Colon (tissue), 2 donors: ENCODE measurements at regions not wholly inside any gene's neighbourhood (a gene's known extent, or its start where the extent isn't known, plus 50 kb on each side); places are given as distances from the start of the nearest gene placed in this dataset.

ENCODE experiments used
- FAIRE-seq: peaks from 2 replicates; lab custom pipeline; 2012; peaks lifted over from hg19 to GRCh38; lab: Jason Lieb, UNC
- donor health status: control.
- donor health status: control.

DNA sequence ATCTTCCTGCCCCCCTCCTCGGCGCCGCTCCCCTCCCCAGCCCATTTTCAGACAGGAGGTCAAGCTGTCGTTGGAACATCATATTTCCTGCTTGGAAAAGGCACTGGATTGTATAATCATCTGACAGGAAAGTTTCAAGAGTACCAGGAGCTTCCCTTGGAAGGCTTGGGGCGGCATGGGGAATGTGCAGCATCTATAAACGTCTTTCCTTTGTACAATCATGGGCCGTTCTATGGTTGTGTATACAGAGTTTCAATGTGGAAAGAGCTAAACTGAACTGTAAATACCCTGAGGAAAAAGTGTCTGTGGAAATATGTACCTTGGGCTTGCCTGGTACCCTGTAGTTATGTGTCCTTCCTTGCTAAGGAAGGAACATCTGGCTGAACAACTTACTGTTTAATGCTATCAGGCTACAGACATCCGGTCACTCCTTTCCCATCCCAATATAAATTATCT lies 368.1 kb upstream of the ADGRL2 start:
- no peak for FAIRE-seq

DNA sequence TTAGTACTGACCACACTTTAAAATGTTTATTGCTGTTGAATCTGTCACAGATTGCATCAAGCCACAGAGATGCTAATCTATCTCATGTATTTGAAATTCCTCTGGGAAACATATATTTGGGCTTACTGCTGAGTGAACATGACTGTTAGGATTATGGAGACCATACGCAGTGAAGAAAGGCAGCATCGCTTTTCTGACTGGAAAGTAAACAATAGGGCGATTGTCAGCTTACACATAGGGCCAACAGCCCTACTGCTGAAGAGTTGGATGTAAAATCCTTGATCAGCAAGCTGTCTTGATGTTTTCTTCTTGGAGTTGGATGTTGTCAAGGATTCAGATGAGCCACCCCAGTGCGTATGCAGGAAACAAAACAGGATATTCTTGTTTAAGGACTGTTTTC lies 368.7 kb upstream of the ADGRL2 start:
- no peak for FAIRE-seq

DNA sequence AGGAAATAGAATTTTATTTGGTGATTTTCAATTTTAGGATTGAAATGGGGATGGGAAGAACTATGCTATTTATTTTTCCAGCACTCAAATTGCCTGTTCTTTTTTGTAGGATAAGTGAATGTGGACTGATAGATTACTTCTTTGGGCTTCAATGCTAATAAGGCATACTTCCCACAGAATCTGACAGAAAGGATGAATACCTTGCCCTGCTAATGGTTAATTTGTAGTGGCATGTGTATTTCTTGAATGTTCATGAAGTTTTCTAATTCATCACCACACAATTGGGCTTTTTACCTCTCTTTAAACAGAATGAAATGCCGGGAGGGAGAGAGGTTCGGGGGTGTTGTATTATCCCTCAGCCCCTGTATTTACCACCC lies 369.1 kb upstream of the ADGRL2 start:
- no peak for FAIRE-seq

DNA sequence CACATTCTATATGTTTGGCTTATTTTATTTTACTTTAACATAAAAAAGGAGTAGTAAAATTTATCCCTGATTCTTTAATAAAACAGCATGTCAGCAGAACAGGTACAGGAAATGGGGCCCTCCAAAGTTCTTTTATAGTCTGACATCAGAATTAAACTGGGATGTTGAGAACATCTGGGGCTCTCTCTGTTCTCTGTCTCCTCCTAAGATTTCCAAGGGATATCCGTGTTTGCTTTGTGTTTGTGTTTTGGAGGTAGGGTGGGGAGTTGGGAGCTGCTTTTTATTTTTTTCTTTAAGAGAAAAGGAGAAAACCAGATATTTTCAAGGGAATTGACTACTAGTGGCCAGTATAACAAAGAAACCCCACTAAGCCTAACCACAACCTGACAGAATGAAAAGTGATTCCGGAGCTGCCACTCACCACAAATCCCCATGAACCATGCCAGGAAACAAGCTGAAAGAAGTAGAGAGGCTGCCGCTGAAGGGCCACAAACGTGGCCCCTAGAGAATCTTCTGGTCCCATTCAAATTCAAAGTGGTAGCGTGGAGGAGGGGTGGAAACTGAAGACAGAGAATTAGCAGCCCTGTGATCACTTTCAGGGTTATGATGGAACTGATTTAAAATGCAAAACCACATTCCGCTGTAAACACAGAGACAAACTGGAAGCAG lies 369.6 kb upstream of the ADGRL2 start:
- no peak for FAIRE-seq

DNA sequence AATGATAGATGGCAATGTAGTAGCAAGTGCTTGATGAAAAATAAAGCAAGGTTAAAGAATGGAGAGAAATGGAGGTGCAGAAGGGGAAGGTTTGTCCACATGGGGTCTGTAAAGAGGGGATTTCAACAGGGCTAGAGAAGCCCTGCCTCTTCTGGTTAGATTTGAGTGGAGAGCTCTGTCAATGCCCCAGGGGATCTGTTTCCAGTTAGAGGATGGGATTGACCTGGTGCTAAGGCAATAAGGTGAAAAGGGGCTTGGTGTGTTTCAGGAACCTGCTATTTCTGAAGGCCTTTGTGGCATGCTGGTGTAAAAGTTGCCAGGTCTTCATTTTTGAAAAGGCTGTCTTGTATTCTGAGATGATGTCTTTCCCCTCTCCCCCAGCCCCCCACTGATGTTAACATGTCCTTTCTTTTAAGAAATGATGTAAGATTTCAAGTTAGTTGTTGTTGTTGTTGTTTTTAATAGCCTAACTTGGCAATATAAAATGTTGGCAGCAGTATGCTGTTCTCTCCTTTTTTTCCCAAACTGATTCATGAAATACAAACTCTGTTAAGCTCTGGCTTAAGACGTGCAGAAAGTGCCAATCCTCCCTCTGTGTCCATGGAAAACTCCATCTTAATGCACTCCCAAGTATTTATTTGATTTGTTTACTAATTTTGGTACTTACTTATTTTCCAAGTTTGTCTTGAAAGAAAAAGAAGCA lies 370.3 kb upstream of the ADGRL2 start:
- no peak for FAIRE-seq

DNA sequence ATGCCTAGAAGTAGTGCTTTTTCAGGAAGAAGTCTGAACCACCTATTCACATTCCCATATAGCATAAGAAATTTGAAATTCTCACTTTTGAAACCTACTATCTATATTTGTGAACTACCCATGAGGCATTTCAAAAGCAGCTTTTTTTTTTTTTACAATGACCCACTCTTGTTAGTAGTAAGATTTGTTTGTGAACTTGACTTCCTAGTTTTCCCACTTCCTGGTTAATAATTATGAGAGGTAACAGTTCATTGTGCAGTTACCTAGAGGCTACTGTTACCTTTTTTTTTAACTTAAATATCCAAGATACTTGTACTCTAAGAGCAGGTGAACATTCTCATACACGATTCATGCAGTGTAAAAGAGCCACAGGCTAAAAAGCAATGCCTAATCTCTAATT lies 371.7 kb upstream of the ADGRL2 start:
- FAIRE-seq: no peak

DNA sequence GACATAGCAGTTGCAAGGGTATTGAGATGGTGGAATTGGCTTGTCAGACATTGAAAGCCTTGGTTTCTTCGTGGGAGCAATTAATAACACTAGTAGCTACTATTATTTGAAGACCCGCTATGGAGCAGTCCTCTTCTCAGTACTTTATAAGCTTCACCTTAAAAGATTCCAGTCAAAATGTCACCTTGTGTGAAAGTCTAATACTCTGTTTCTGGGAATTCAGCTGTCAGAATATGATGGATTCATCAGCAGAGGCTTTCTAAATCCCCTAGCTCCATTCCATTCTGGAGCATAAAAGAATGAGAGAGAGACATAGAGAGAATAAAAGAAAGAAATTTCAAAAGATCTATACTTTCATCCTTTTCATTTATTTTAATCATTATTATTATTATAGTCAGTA lies 375.9 kb upstream of the ADGRL2 start:
- no peak for FAIRE-seq

DNA sequence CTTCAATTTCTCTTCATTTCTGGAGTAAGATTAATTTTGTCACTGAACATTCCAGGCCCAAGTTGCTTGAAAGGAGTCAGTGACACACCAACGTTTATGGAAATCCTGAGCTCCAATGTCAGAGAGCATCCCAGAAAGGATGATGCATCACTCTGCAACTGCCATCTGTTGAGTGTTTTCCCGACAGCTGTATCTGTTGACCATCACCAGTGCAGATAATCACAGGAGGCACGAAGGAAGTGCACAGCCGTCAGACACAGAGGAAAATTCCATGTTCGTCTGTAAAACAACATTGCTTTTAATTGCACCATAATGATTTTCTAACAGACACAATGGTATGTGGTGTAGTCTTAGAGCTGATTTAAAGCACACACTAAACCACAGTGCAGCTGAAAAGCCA lies 376.7 kb upstream of the ADGRL2 start:
- no peak for FAIRE-seq

DNA sequence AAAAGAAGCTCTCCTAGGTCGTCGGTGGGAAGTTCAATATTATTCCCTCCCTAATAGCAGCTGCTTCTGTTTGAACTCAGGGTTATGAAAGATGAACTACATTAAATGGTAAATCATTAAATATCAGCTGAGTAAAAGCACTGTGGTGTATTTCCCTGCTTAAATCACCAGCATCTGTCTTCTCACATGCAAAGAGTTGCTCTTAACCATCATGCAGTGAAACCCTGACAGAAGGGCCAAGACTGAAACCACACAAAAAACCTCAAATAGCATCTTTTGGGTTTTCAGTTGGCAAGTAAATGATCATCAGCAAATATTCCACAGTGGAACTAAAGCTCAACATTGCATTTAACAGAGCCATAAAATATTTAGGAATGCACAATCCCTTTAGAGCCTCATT lies 380.0 kb upstream of the ADGRL2 start:
- no peak for FAIRE-seq

DNA sequence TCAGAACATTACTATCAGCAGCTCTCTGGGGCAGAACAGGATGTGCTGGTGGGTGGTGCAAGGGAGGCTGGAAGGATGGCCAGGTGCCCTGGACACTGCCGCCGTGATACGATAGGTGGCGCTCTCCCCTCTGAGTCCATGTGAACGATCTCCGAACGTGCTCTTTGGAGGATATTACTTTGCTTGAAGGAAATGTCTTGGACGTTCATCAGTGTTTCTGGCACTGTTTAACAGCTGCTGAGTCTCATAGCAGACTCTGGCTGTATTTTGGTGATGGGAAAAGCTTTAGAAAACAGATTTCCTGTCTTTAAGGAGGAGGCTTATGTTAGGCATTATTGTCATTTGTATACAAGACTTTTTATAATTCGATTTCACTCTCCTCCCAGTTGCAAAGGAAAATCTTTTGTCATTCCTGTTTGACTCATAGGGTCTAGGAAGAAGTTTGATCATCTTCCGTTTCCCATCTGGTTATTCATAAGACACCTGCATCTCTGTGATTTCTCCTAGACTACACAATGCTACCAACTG lies 386.2 kb upstream of the ADGRL2 start:
- FAIRE-seq: no peak

DNA sequence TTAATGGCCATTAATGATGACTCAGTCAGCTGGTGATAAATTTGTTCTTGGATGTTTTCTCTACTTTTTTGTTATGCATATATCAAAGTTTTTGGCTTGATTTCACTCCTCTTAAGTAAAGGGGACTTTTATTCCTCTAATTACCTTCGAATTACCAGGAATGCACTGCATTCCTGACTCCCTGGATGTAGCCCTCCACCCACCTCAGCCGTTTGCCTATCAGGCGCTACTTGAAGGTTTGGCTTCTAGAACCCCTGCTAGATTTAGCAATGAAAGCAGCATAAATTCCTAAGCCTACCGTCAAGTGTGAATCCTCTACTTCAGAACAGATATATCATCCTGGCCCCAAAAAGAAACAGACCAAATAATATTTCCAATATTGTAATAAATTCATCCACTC lies 387.8 kb upstream of the ADGRL2 start:
- FAIRE-seq: no peak

DNA sequence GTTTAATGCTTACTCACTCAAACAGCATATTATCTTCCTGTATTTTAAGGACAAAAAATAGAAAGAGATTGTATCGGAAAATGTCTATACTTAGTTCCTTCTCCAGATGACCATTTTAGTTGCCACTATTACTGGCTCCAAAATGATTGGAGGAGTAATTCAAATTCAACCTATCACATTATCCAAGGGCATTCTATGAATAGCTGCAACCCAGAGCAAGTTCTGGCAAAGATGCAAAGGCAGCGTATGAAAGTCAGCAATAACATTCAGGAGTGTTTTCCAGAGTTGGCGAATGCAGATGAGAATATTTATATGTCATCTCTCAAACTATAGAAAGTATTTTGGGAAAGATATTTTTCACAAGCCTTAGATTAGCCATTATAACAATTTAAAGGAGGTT lies 389.8 kb upstream of the ADGRL2 start:
- FAIRE-seq: no peak

DNA sequence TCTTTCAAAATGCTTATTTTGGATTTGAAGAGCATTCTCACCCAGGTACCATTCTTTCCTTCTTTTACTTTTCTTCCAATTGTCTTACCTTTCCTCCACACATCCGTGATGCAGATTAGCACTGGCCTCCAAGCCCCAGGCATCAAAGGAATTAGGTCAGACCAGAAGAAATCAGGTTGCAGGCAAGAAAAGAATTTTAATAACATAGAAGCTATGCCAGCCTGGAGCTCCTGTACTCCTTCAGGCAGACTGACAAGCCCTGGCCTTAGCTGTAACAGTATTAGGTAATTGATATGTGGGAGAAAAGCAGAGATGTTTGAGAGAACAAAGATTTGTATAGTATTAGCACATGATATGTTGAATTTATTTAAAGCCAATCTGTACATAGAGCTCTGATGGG lies 390.4 kb upstream of the ADGRL2 start:
- FAIRE-seq: no peak

DNA sequence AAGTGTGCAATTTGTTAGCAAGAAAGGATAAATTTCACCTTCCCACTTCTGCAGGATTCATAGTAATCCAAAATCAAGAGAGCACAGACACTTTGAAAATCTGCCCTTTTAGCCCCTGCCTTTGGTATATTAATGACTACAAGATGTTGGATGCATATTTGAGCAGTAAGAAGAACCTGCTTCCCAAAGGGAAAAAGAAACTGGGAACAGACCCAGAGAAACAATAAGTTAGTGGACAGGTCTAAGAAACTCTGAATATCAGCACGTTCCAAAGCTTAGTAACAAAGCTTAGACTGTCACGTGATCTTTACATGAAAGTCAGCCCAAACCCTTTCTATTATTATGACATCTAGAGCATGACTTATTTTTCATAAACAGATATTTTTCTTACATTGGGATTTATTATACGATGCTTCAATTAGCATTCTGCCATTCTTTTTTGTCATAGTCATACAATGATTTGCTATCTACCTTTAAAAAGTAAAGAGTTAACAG lies 390.9 kb upstream of the ADGRL2 start:
- no peak for FAIRE-seq

DNA sequence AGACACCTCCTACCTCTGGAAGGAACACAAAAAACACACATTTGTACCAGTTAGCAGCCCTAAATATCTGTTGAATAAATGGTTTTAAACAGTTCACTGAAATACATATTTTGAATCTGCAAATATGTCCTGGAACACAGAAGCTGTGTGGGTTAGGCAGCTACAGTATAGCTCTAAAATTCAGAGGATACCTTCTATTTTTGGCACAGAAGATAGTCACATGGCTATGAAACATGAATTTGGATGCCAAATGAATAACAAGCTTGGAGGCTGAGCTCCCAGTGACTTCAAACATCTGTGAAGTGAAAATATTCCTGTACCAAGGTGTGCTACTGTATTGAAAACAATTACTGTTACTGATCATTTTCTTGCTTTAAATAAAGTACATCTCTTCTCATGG lies 391.5 kb upstream of the ADGRL2 start:
- FAIRE-seq: no peak

DNA sequence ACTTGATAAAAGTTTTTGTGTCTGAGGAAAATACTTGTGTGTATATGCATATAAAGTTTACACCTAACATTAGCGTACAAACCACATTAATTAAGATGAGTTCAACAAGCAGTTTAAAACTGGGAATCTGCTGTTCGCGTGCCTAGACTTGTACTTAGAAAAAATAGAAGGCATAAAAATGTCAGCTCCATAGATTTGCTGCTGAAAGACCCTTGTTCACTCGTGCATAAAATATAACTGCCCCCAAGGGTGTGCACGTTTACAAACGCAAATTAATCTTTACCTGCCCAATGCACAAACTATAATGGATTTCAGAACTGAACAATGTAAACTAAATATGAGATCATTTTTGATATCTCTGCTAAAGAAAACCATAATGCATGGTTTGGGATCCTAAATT lies 392.3 kb upstream of the ADGRL2 start:
- FAIRE-seq: no peak

DNA sequence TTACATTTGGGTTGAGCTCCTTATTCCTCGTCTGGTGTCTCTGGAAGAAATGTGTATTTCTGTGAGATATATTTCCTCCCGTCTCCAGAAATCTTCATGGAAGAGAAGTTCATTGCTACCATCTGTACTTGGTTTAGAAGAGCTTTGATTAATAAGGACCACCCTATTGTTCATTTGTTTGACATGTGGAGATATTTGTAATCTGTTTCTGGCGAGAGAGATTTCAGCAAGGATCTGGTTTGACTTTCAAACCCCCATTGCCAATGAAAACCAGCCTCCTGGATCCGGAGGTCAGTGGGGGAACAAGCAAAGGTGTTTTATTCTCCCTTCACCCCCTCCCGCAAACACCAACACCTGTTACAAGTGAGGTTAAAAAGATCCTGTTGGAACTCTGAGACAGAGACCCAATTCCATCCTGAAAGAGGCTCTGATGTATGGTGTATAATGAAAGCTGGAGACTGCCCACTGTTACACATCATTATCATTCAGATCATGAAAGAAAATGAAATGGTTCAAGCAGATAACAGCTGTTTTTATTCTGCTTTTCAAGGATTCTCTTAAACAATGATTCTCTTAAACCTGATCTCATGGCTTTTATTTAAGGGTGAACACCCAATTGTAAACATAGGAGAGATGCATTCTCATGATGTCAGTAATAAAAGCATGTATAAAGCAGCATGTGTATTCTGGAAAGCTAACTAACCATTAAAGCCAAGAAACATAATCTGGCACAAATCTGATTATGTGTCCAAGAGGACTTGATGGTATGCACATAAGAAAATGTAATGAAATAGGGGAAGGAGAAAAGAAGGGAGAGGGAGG lies 393.5 kb upstream of the ADGRL2 start:
- no peak for FAIRE-seq

DNA sequence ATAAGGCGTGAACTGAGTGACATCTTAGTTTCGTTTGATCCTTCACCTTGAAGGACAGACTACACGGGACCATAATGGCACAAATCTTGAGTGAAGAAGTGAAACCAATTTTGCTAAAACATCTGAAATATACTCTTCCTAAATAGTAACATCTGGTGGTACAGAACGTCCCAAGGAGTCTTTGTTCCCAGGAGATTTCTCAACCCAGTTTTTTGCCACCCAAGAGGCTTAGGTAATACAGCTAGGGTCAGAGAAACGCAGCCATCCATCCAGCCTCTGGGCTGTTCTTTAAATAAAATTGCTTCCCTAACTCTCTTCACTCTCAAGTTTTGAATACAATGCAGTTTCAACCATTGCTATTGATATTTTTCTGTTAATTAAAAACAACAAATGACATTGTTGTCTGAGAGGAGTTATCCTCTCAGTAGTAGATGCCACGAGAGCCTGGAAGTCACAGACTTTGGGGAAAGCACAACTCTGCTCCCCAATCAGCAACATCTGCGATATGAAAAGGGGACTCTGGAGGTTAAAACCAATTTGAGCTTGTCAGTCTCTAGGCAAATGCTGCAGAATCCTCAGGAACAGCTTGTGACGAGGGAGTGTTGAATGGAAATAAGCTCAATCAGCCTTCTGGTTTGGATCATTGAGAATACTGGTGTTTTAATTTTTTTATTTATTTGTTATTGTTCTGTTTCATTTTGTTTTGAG lies 394.3 kb upstream of the ADGRL2 start:
- no peak for FAIRE-seq

DNA sequence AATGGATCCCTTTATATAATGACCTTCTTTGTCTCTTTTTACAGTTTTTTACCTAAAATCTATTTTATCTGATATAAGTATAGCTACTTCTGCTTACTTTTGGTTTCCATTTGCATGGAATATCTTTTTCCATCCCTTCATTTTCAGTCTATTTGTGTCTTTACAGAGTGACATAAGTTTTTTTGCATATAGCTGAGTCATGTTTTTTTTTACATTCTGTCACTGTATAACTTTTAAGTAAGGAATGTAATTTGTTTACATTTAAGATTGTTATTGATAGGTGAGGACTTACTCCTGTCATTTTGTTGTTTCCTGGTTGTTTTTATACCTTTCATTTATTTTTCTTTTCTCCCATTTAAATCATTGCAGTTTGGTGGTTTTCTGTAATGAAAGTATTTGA lies 402.7 kb upstream of the ADGRL2 start:
- FAIRE-seq: peak; percentile 21

DNA sequence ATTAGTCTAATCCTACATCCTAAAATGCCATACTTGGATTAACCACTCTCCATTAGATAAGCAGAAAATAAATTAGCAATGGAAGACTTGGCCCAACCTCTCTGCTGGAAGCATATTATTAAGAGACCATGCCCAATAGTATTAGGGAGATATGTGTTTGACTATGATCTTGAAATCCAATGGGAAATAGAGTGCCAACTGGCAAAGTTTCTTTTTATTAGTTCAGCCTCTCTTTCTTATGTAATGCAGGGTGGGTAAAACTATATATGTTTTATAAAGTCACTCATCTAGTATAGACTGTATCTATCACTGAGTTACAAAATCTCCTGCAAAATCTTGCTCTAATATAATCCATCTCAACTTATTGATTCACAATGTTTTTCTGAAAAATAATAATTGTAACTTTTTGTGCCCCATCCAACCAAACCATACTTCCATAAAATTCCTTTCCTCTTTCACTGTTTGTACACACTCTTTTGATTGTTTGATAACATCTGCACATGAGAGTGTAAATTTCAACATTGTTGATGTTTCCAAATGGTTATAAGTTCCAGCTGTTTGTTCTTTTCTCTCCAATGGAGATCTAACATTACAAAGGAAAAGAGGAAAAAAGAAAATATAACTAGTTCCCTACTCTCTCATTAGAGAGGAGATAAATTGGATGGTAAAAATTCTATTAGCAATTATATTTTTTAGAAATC lies 408.1 kb upstream of the ADGRL2 start:
- FAIRE-seq: no peak

DNA sequence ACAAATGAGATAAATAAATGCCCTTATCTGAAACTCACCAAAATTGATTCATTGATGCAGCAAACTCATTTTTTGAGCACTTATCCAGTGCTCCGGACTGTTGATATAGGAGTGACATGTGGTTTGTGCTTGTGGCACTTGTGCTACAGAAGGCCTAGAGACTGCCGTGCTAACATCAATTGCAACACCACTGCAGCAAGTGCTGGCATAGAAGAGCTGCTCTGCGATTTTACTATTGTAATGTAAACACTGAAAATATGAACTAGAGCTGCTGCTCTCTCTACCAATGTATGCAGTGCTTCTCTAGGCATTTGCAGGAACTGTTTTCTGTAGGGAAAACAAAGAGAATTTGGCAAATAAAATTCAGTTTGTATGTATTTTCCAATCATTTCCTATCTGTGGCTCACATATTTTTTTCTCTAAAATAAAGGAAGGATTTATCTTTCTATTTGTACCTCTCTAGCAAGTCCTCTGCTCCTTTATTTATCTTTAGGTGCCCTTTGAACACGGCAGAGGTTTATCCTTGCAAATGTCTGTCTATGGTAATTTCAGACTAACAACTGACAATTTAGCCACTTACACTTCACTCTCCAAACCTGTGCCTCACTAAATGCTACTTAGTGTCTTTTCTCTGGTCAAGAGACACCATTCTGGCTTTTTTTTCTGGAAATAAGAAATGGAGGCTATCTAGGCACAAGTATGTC lies 409.5 kb upstream of the ADGRL2 start:
- FAIRE-seq: no peak
